HG03520 (cell line): ENCODE measurements at regions not wholly inside any gene's neighbourhood (a gene's known extent, or its start where the extent isn't known, plus 50 kb on each side); places are given as distances from the start of the nearest gene placed in this dataset.
"Not testable (repeated sequence)": the region's sequence is repeated elsewhere in the genome, so short reads cannot be mapped to it uniquely, and the experiment has no call there.

Experiments
- ATAC-seq: cut with Tn5 transposase; IDR thresholded peaks from one replicate; pipeline ENCODE4 v1.9.1; 2021; ENCODE audit warnings: mild to moderate bottlenecking, moderate library complexity; ENCODE audit not compliant: unreplicated experiment

GRCh38 chr4:159029481-159029880, 73.4 kb upstream of the RAPGEF2 start:
- no peak for ATAC-seq

- not testable (repeated sequence) for ATAC-seq
These were observed 72.6 kb upstream of the RAPGEF2 start for GRCh38 chr4:159030297-159030696.

- ATAC-seq: peak; percentile 63
These were observed 67.3 kb upstream of the RAPGEF2 start for GRCh38 chr4:159035570-159035969.

- ATAC-seq: no peak
These were observed 64.3 kb upstream of the RAPGEF2 start for GRCh38 chr4:159038536-159038935.

GRCh38 chr4:159041054-159042034, 61.5 kb upstream of the RAPGEF2 start:
- no peak for ATAC-seq

GRCh38 chr4:159042097-159042605, 60.7 kb upstream of the RAPGEF2 start:
- no peak for ATAC-seq

GRCh38 chr4:159042868-159043267, 60.0 kb upstream of the RAPGEF2 start:
- no peak for ATAC-seq

- no peak for ATAC-seq
These were observed 59.0 kb upstream of the RAPGEF2 start for GRCh38 chr4:159043861-159044260.

GRCh38 chr4:159045321-159045720, 57.6 kb upstream of the RAPGEF2 start:
- no peak for ATAC-seq

- no peak for ATAC-seq
These were observed 56.2 kb upstream of the RAPGEF2 start for GRCh38 chr4:159046683-159047082.

- ATAC-seq: no peak
These were observed 55.3 kb upstream of the RAPGEF2 start for GRCh38 chr4:159047478-159048165.

- ATAC-seq: no peak
These were observed 54.6 kb upstream of the RAPGEF2 start for GRCh38 chr4:159048166-159048886.

- no peak for ATAC-seq
These were observed 53.0 kb upstream of the RAPGEF2 start for GRCh38 chr4:159049780-159050375.

GRCh38 chr4:159051245-159052071, 51.4 kb upstream of the RAPGEF2 start:
- peak; percentile 87 for ATAC-seq

- peak; percentile 43 for ATAC-seq
These were observed 50.6 kb upstream of the RAPGEF2 start for GRCh38 chr4:159052315-159052714.
